ENCODE measurements at regions not wholly inside any gene's neighbourhood (a gene's known extent, or its start where the extent isn't known, plus 50 kb on each side); places are given as distances from the start of the nearest gene placed in this dataset.

DNA sequence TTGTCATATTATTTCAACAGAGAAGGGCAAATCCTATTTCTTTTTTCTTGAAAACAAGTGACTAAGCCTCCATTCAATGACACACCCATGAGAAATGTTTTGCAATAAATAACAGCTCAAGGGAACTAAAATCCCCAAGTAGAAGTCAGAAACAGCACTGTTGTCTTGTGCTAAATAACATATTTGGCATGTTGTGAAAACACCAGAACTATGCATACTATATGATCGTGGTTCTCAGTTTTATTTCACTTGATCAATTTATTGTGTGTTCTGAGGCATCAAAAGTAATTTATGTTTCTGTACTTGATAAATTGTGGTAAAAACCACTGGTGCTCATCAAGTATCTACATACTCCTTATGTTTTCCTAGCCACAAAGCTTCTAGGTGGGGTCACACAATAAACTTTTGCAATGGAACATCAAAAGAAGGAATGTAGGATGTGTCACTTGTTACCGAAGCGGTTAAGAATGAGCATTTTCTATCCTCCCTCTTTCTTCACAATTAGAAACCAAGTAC lies 691.7 kb upstream of the CBLB start:
- DNase-seq: no peak
- WGBS (ENCODE audit: insufficient coverage): no CpG with 5 or more reads among the region's 3 CpGs

DNA sequence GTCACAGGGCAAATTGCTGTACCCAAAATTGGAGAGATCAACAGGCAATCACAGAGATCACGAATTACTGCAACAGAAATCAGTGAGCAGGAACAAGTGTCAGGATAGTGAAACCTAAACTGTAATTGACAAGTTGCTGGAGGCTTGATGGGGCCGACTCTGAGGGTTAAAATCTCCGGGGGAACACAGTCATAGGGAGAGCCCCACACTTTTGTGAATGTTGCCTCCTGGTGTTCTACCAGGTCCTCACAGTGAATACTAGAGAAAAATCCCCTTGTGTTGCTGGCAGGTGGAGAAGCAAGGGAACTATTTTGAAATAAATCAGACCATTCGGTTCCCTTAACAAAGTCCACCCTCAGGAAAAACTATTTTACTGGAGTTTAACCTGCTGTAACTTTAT lies 697.5 kb upstream of the CBLB start:
- ChIA-PET CTCF (no interaction called here), POLR2A (no interaction called here)
- DNase-seq: no peak
- Histone ChIP-seq H3K4me3 (ENCODE audit: control insufficient read depth in 1 of 7, extremely low read depth in 1 of 7, insufficient read depth in 4 of 7, low read depth in 2 of 7, low read length in 6 of 7) (no peak overlapping the region), H3K27ac (ENCODE audit: insufficient read depth in 1 of 2, low read depth in 1 of 2, low read length in 2 of 2, poor library complexity in 1 of 2, severe bottlenecking in 2 of 2) (no peak overlapping the region), H3K27me3 (replicated peaks in 2 of 5; ENCODE audit: control insufficient read depth in 4 of 5, insufficient read depth in 5 of 5, low read length in 4 of 5) (no peaks in the 10 kb centered on the region), H3K36me3 (ENCODE audit: control insufficient read depth in 4 of 4, insufficient read depth in 4 of 4, low read length in 3 of 4) (no peaks in the 10 kb centered on the region), H3K9me3 (ENCODE audit: control extremely low read depth in 1 of 5, control insufficient read depth in 4 of 5, insufficient read depth in 2 of 5, low read depth in 1 of 5, low read length in 4 of 5) (no peaks in the 10 kb centered on the region), H3K4me1 (ENCODE audit: control extremely low read depth in 1 of 4, control insufficient read depth in 4 of 4, insufficient read depth in 4 of 4, low read length in 3 of 4) (no peaks in the 10 kb centered on the region)
- 71% methylated on average over 4 of the region's 4 CpGs for WGBS (ENCODE audit: insufficient coverage)

More for the DNA sequence above, 691.7 kb upstream of the CBLB start:
- POLR2A ChIA-PET: no interaction called here
- Histone ChIP-seq H3K9me3 (ENCODE audit: control extremely low read depth in 1 of 5, control insufficient read depth in 4 of 5, insufficient read depth in 2 of 5, low read depth in 1 of 5, low read length in 4 of 5) (peaks cover 0 to 2% (median 0%) of the 10 kb centered on the region in 5 experiments), H3K4me3 (ENCODE audit: control insufficient read depth in 1 of 7, extremely low read depth in 1 of 7, insufficient read depth in 4 of 7, low read depth in 2 of 7, low read length in 6 of 7) (no peak overlapping the region), H3K4me1 (ENCODE audit: control extremely low read depth in 1 of 4, control insufficient read depth in 4 of 4, insufficient read depth in 4 of 4, low read length in 3 of 4) (no peaks in the 10 kb centered on the region), H3K27me3 (replicated peaks in 2 of 5; ENCODE audit: control insufficient read depth in 4 of 5, insufficient read depth in 5 of 5, low read length in 4 of 5) (no peaks in the 10 kb centered on the region), H3K27ac (ENCODE audit: insufficient read depth in 1 of 2, low read depth in 1 of 2, low read length in 2 of 2, poor library complexity in 1 of 2, severe bottlenecking in 2 of 2) (no peak overlapping the region), H3K36me3 (ENCODE audit: control insufficient read depth in 4 of 4, insufficient read depth in 4 of 4, low read length in 3 of 4) (no peaks in the 10 kb centered on the region)
- CTCF ChIA-PET: no interaction called here

GRCh38 chr3:106570426-106570825 lies 701.6 kb upstream of the CBLB start:
- Histone ChIP-seq H3K36me3 (ENCODE audit: control insufficient read depth in 4 of 4, insufficient read depth in 4 of 4, low read length in 3 of 4) (no peaks in the 10 kb centered on the region), H3K4me3 (ENCODE audit: control insufficient read depth in 1 of 7, extremely low read depth in 1 of 7, insufficient read depth in 4 of 7, low read depth in 2 of 7, low read length in 6 of 7) (no peak overlapping the region), H3K9me3 (ENCODE audit: control extremely low read depth in 1 of 5, control insufficient read depth in 4 of 5, insufficient read depth in 2 of 5, low read depth in 1 of 5, low read length in 4 of 5) (no peaks in the 10 kb centered on the region), H3K4me1 (ENCODE audit: control extremely low read depth in 1 of 4, control insufficient read depth in 4 of 4, insufficient read depth in 4 of 4, low read length in 3 of 4) (no peaks in the 10 kb centered on the region), H3K27me3 (replicated peaks in 2 of 5; ENCODE audit: control insufficient read depth in 4 of 5, insufficient read depth in 5 of 5, low read length in 4 of 5) (no peaks in the 10 kb centered on the region), H3K27ac (ENCODE audit: insufficient read depth in 1 of 2, low read depth in 1 of 2, low read length in 2 of 2, poor library complexity in 1 of 2, severe bottlenecking in 2 of 2) (no peak overlapping the region)
- CTCF ChIA-PET: no interaction called here
- no peak for DNase-seq
- POLR2A ChIA-PET: no interaction called here
- WGBS (ENCODE audit: insufficient coverage): 100% methylated on average over 1 of the region's 1 CpG

- POLR2A ChIA-PET: no interaction called here
- no peaks in the 10 kb centered on the region for H3K9me3 ChIP-seq (ENCODE audit: control extremely low read depth in 1 of 5, control insufficient read depth in 4 of 5, insufficient read depth in 2 of 5, low read depth in 1 of 5, low read length in 4 of 5)
- WGBS (ENCODE audit: insufficient coverage): 100% methylated on average over 1 of the region's 3 CpGs
- no peaks in the 10 kb centered on the region for H3K4me1 ChIP-seq (ENCODE audit: control extremely low read depth in 1 of 4, control insufficient read depth in 4 of 4, insufficient read depth in 4 of 4, low read length in 3 of 4)
- no peak overlapping the region for H3K4me3 ChIP-seq (ENCODE audit: control insufficient read depth in 1 of 7, extremely low read depth in 1 of 7, insufficient read depth in 4 of 7, low read depth in 2 of 7, low read length in 6 of 7)
- no peaks in the 10 kb centered on the region for H3K27me3 ChIP-seq (replicated peaks in 2 of 5; ENCODE audit: control insufficient read depth in 4 of 5, insufficient read depth in 5 of 5, low read length in 4 of 5)
- H3K27ac ChIP-seq (ENCODE audit: insufficient read depth in 1 of 2, low read depth in 1 of 2, low read length in 2 of 2, poor library complexity in 1 of 2, severe bottlenecking in 2 of 2): no peak overlapping the region
- DNase-seq: no peak
- CTCF ChIA-PET: no interaction called here
- no peaks in the 10 kb centered on the region for H3K36me3 ChIP-seq (ENCODE audit: control insufficient read depth in 4 of 4, insufficient read depth in 4 of 4, low read length in 3 of 4)
Observed at GRCh38 chr3:106573605-106574004, 704.8 kb upstream of the CBLB start.

DNA sequence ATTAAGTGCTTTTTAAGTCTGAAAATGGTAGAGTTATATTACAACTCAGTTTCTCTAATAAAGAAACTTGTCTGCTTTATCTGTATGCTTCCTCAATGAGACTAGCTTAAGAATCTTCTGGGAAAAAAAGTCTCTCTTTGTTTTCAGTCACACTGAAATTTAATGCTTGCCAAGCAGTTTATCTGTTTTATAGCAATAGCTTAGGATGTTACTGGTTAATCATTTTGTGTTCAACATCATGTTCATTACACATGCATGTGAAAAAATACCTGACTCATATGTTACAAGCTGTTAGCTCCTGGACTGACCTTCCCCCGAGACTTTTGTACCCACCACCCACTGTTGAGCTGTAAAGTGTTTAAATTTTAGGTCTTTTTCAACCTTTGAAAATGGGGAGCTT lies 706.2 kb upstream of the CBLB start:
- ChIA-PET CTCF (no interaction called here), POLR2A (no interaction called here)
- no peak for DNase-seq

DNA sequence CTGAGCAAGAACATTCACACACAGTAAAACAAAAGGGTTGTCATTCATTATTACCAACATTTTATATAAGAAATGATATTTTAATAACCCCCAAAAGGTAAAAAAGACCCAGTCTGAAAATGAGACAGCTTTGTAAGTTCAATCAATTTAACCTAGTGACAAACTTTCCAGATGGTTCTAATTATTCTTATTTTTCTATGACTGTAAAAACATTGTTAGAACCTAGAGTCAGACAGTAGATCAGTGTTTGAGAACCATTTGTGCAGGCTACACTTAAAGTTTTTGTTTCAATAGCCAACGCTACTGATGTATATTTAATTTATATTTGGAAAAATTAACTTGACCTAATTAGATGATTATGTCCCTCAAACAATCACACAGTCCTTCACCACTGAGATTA lies 708.4 kb upstream of the CBLB start:
- no peak for DNase-seq
- no CpG with 5 or more reads among the region's 1 CpG for WGBS (ENCODE audit: insufficient coverage)
- no peaks in the 10 kb centered on the region for H3K36me3 ChIP-seq (ENCODE audit: control insufficient read depth in 4 of 4, insufficient read depth in 4 of 4, low read length in 3 of 4)
- no peaks in the 10 kb centered on the region for H3K4me1 ChIP-seq (ENCODE audit: control extremely low read depth in 1 of 4, control insufficient read depth in 4 of 4, insufficient read depth in 4 of 4, low read length in 3 of 4)
- H3K4me3 ChIP-seq (ENCODE audit: control insufficient read depth in 1 of 7, extremely low read depth in 1 of 7, insufficient read depth in 4 of 7, low read depth in 2 of 7, low read length in 6 of 7): no peak overlapping the region
- ChIA-PET CTCF (no interaction called here), POLR2A (no interaction called here)
- no peaks in the 10 kb centered on the region for H3K27me3 ChIP-seq (replicated peaks in 2 of 5; ENCODE audit: control insufficient read depth in 4 of 5, insufficient read depth in 5 of 5, low read length in 4 of 5)
- no peaks in the 10 kb centered on the region for H3K9me3 ChIP-seq (ENCODE audit: control extremely low read depth in 1 of 5, control insufficient read depth in 4 of 5, insufficient read depth in 2 of 5, low read depth in 1 of 5, low read length in 4 of 5)
- no peak overlapping the region for H3K27ac ChIP-seq (ENCODE audit: insufficient read depth in 1 of 2, low read depth in 1 of 2, low read length in 2 of 2, poor library complexity in 1 of 2, severe bottlenecking in 2 of 2)

More for the DNA sequence above, 706.2 kb upstream of the CBLB start:
- H3K4me1 ChIP-seq (ENCODE audit: control extremely low read depth in 1 of 4, control insufficient read depth in 4 of 4, insufficient read depth in 4 of 4, low read length in 3 of 4): no peaks in the 10 kb centered on the region
- H3K27me3 ChIP-seq (replicated peaks in 2 of 5; ENCODE audit: control insufficient read depth in 4 of 5, insufficient read depth in 5 of 5, low read length in 4 of 5): no peaks in the 10 kb centered on the region
- no peak overlapping the region for H3K27ac ChIP-seq (ENCODE audit: insufficient read depth in 1 of 2, low read depth in 1 of 2, low read length in 2 of 2, poor library complexity in 1 of 2, severe bottlenecking in 2 of 2)
- H3K4me3 ChIP-seq (ENCODE audit: control insufficient read depth in 1 of 7, extremely low read depth in 1 of 7, insufficient read depth in 4 of 7, low read depth in 2 of 7, low read length in 6 of 7): no peak overlapping the region
- no CpG with 5 or more reads among the region's 1 CpG for WGBS (ENCODE audit: insufficient coverage)
- H3K9me3 ChIP-seq (ENCODE audit: control extremely low read depth in 1 of 5, control insufficient read depth in 4 of 5, insufficient read depth in 2 of 5, low read depth in 1 of 5, low read length in 4 of 5): no peaks in the 10 kb centered on the region
- H3K36me3 ChIP-seq (ENCODE audit: control insufficient read depth in 4 of 4, insufficient read depth in 4 of 4, low read length in 3 of 4): no peaks in the 10 kb centered on the region

GRCh38 chr3:106578911-106579310 lies 710.1 kb upstream of the CBLB start:
- POLR2A ChIA-PET: no interaction called here
- DNase-seq: no peak
- Histone ChIP-seq H3K4me3 (ENCODE audit: control insufficient read depth in 1 of 7, extremely low read depth in 1 of 7, insufficient read depth in 4 of 7, low read depth in 2 of 7, low read length in 6 of 7) (no peak overlapping the region), H3K27me3 (replicated peaks in 2 of 5; ENCODE audit: control insufficient read depth in 4 of 5, insufficient read depth in 5 of 5, low read length in 4 of 5) (no peaks in the 10 kb centered on the region), H3K4me1 (ENCODE audit: control extremely low read depth in 1 of 4, control insufficient read depth in 4 of 4, insufficient read depth in 4 of 4, low read length in 3 of 4) (no peaks in the 10 kb centered on the region), H3K27ac (ENCODE audit: insufficient read depth in 1 of 2, low read depth in 1 of 2, low read length in 2 of 2, poor library complexity in 1 of 2, severe bottlenecking in 2 of 2) (no peak overlapping the region), H3K36me3 (ENCODE audit: control insufficient read depth in 4 of 4, insufficient read depth in 4 of 4, low read length in 3 of 4) (no peaks in the 10 kb centered on the region), H3K9me3 (ENCODE audit: control extremely low read depth in 1 of 5, control insufficient read depth in 4 of 5, insufficient read depth in 2 of 5, low read depth in 1 of 5, low read length in 4 of 5) (no peaks in the 10 kb centered on the region)
- no CpG with 5 or more reads among the region's 1 CpG for WGBS (ENCODE audit: insufficient coverage)
- CTCF ChIA-PET: no interaction called here

Measured in common myeloid progenitor, CD34-positive (primary cell).